ENCODE measurements at regions not wholly inside any gene's neighbourhood (a gene's known extent, or its start where the extent isn't known, plus 50 kb on each side); places are given as distances from the start of the nearest gene placed in this dataset.

- Histone ChIP-seq H3K27ac (no peak overlapping the region), H3K4me1 (no peaks in the 10 kb centered on the region), H3K36me3 (no peaks in the 10 kb centered on the region), H3K9me3 (peaks cover 11 to 15% of the 10 kb centered on the region in 2 donors), H3K27me3 (no peaks in the 10 kb centered on the region), H3K4me3 (no peak overlapping the region)
- intact Hi-C loops (cut with DNase I; ENCODE audit: low total_unique reads) = no loop called here
- in situ Hi-C loops (cut with MboI; ENCODE audit: low pct_ligation_motif_present in 1 of 4, low pct_unique_long_range_greater_than_20kb in 1 of 4, low sequenced_read_pairs in 3 of 4) = no loop called here
- DNase-seq = no peak
- no peak for TF ChIP-seq CTCF (IDR thresholded peaks at IDR 0.05)
- TF ChIP-seq POLR2AphosphoS5 (IDR thresholded peaks at IDR 0.05) = no peak
- TF ChIP-seq POLR2A (IDR thresholded peaks at IDR 0.05) = no peak
- TF ChIP-seq EP300 (IDR thresholded peaks at IDR 0.05; ENCODE audit: low read depth) = no peak
- 84 to 100% methylated on average over 1 of the region's 1 CpG for WGBS, 2 donors (ENCODE audit: low coverage in 1 of 2)
Observed at GRCh38 chr12:38985961-38986360, 80.6 kb upstream of the CPNE8 start.

- H3K27me3 ChIP-seq = no peaks in the 10 kb centered on the region
- no peak for DNase-seq
- TF ChIP-seq POLR2AphosphoS5 (IDR thresholded peaks at IDR 0.05) (no peak), POLR2A (IDR thresholded peaks at IDR 0.05) (no peak), EP300 (IDR thresholded peaks at IDR 0.05; ENCODE audit: low read depth) (no peak), CTCF (IDR thresholded peaks at IDR 0.05) (no peak)
- H3K4me1 ChIP-seq = no peaks in the 10 kb centered on the region
- intact Hi-C loops (cut with DNase I; ENCODE audit: low total_unique reads) (no loop called here), in situ Hi-C loops (cut with MboI; ENCODE audit: low pct_ligation_motif_present in 1 of 4, low pct_unique_long_range_greater_than_20kb in 1 of 4, low sequenced_read_pairs in 3 of 4) (no loop called here)
- no peak overlapping the region for H3K4me3 ChIP-seq
- WGBS, 2 donors (ENCODE audit: low coverage in 1 of 2) = 91 to 100% methylated on average over 1 of the region's 1 CpG
- no peak overlapping the region for H3K27ac ChIP-seq
- no peaks in the 10 kb centered on the region for H3K36me3 ChIP-seq
- peaks cover 11 to 15% of the 10 kb centered on the region in 2 donors for H3K9me3 ChIP-seq
Observed at GRCh38 chr12:38984388-38984787, 79.0 kb upstream of the CPNE8 start.

- no peak for DNase-seq
- H3K36me3 ChIP-seq = no peaks in the 10 kb centered on the region
- H3K4me3 ChIP-seq = no peak overlapping the region
- 76 to 96% methylated on average over 3 to 6 of the region's 6 CpGs for WGBS, 2 donors (ENCODE audit: low coverage in 1 of 2)
- TF ChIP-seq POLR2AphosphoS5 (IDR thresholded peaks at IDR 0.05) (no peak), EP300 (IDR thresholded peaks at IDR 0.05; ENCODE audit: low read depth) (no peak), POLR2A (IDR thresholded peaks at IDR 0.05) (no peak), CTCF (IDR thresholded peaks at IDR 0.05) (no peak)
- H3K27me3 ChIP-seq = no peaks in the 10 kb centered on the region
- in situ Hi-C loops (cut with MboI; ENCODE audit: low pct_ligation_motif_present in 1 of 4, low pct_unique_long_range_greater_than_20kb in 1 of 4, low sequenced_read_pairs in 3 of 4) = no loop called here
- H3K9me3 ChIP-seq = peaks cover 11 to 15% of the 10 kb centered on the region in 2 donors
- intact Hi-C loops (cut with DNase I; ENCODE audit: low total_unique reads) = no loop called here
- no peaks in the 10 kb centered on the region for H3K4me1 ChIP-seq
- no peak overlapping the region for H3K27ac ChIP-seq
Observed at GRCh38 chr12:38983117-38983571, 77.8 kb upstream of the CPNE8 start.

GRCh38 chr12:38977132-38977531 is 71.7 kb upstream of the CPNE8 start:
- Histone ChIP-seq H3K4me3 (no peak overlapping the region), H3K27me3 (no peaks in the 10 kb centered on the region), H3K27ac (no peak overlapping the region), H3K4me1 (no peaks in the 10 kb centered on the region), H3K9me3 (no peaks in the 10 kb centered on the region), H3K36me3 (no peaks in the 10 kb centered on the region)
- no peak for DNase-seq
- TF ChIP-seq POLR2A (IDR thresholded peaks at IDR 0.05) (no peak), EP300 (IDR thresholded peaks at IDR 0.05; ENCODE audit: low read depth) (no peak), CTCF (IDR thresholded peaks at IDR 0.05) (no peak), POLR2AphosphoS5 (IDR thresholded peaks at IDR 0.05) (no peak)
- in situ Hi-C loops (cut with MboI; ENCODE audit: low pct_ligation_motif_present in 1 of 4, low pct_unique_long_range_greater_than_20kb in 1 of 4, low sequenced_read_pairs in 3 of 4) = no loop called here
- intact Hi-C loops (cut with DNase I; ENCODE audit: low total_unique reads) = no loop called here
- WGBS, 2 donors (ENCODE audit: low coverage in 1 of 2) = 33 to 38% methylated on average over 1 of the region's 1 CpG

All from transverse colon (tissue), 4 donors.